ENCODE measurements at regions not wholly inside any gene's neighbourhood (a gene's known extent, or its start where the extent isn't known, plus 50 kb on each side); places are given as distances from the start of the nearest gene placed in this dataset.

GRCh38 chr2:3099145-3099859 lies 278.3 kb downstream of the EIPR1 start:
- TF ChIP-seq, protein P1, sequence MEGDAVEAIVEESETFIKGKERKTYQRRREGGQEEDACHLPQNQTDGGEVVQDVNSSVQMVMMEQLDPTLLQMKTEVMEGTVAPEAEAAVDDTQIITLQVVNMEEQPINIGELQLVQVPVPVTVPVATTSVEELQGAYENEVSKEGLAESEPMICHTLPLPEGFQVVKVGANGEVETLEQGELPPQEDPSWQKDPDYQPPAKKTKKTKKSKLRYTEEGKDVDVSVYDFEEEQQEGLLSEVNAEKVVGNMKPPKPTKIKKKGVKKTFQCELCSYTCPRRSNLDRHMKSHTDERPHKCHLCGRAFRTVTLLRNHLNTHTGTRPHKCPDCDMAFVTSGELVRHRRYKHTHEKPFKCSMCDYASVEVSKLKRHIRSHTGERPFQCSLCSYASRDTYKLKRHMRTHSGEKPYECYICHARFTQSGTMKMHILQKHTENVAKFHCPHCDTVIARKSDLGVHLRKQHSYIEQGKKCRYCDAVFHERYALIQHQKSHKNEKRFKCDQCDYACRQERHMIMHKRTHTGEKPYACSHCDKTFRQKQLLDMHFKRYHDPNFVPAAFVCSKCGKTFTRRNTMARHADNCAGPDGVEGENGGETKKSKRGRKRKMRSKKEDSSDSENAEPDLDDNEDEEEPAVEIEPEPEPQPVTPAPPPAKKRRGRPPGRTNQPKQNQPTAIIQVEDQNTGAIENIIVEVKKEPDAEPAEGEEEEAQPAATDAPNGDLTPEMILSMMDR (IDR thresholded peaks at IDR 0.05; ENCODE audit: low read depth, low read length), result no peak
- no peak for TF ChIP-seq EZH2phosphoT487 (IDR thresholded peaks at IDR 0.05; ENCODE audit: low read depth)
